Activated T-helper 1 cell treated with anti-CD3 and anti-CD28 coated beads, Interleukin-12 subunit alpha, Interleukin-12 subunit beta, Interleukin-2, Interleukin-4 antibody, amounts not matched to agents 30 ng/mL and 10 ng/mL and 1 ng/mL, durations not matched to agents 14 hours and 24 hours and 36 hours (primary cell): ENCODE measurements at regions not wholly inside any gene's neighbourhood (a gene's known extent, or its start where the extent isn't known, plus 50 kb on each side); places are given as distances from the start of the nearest gene placed in this dataset.
"Not testable (repeated sequence)": the region's sequence is repeated elsewhere in the genome, so short reads cannot be mapped to it uniquely, and the experiment has no call there.

Source experiments
- DNase-seq: peaks from one replicate; pipeline ENCODE4 v3.0.0; 2021; ENCODE audit warnings: low spot score
- H3K27ac Mint-ChIP-seq: one replicate; pipeline ENCODE4 v1.8.0; 2021; ENCODE audit warnings: mild to moderate bottlenecking, mixed read lengths
- H3K27me3 Mint-ChIP-seq: one replicate; pipeline ENCODE4 v1.8.0; 2022; ENCODE audit warnings: mild to moderate bottlenecking, moderate library complexity, mixed read lengths; ENCODE audit not compliant: insufficient read depth
- H3K36me3 Mint-ChIP-seq: one replicate; pipeline ENCODE4 v1.8.0; 2021; ENCODE audit warnings: low read depth, mixed read lengths
- H3K4me1 Mint-ChIP-seq: one replicate; pipeline ENCODE4 v1.8.0; 2021; ENCODE audit warnings: low read depth, mixed read lengths
- H3K4me3 Mint-ChIP-seq: one replicate; pipeline ENCODE4 v1.8.0; 2021; ENCODE audit warnings: mild to moderate bottlenecking, moderate library complexity, mixed read lengths
- H3K9me3 Mint-ChIP-seq: one replicate; pipeline ENCODE4 v1.8.0; 2021; ENCODE audit warnings: mixed read lengths
- intact Hi-C: fragments of 100-400 bp; cut with micrococcal nuclease; formaldehyde crosslinking; loops from one replicate; pipeline ENCODE4 v1.15.1; 2024

DNA sequence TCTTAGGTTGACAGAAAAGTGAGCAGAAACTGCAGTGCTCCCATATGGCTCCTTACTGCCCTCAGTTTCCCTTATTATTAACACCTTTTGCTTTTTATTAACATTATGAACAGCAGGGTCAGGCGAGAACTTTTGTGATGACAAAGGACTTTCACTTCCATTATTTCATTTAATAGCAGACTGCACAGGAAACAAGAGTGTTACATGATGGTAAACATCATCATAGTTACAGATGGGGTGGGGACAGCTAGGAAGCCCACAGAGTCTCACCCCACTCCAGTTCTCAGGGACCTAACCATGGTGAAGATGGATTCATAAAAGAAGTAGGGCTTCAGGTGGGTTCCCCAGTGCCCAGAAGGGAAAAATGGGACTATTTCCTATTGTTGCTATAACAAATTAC, 110.1 kb upstream of the PELI2 start:
- H3K4me3 Mint-ChIP-seq = no peak overlapping the region

DNA sequence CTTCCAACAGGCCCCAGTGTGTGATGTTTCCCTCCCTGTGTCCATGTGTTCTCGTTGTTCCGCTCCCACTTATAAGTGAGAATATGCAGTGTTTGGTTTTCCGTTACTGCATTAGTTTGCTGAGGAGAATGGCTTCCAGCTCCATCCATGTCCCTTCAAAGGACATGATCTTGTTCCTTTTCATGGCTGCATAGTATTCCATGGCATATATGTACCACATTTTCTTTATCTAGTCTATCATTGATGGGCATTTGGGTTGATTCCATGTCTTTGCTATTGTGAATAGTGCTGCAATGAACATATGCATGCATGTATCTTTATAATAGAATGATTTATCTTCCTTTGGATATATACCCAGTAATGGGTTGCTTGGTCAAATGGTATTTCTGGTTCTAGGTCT, 109.5 kb upstream of the PELI2 start:
- not testable (repeated sequence) for H3K4me3 Mint-ChIP-seq, H3K36me3 Mint-ChIP-seq, DNase-seq, H3K27ac Mint-ChIP-seq
- peaks cover 20% of the 10 kb centered on the region for H3K27me3 Mint-ChIP-seq
- H3K9me3 Mint-ChIP-seq = peaks cover 16% of the 10 kb centered on the region
- peaks cover 21% of the 10 kb centered on the region for H3K4me1 Mint-ChIP-seq
- intact Hi-C loops = loop anchor here (10.0 kb wide), 3 partner anchors 106 to 274 kb away; partner anchors contain the start of gene PELI2

More for the DNA sequence above, 110.1 kb upstream of the PELI2 start:
- Mint-ChIP-seq H3K27ac (no peak overlapping the region), H3K4me1 (peaks cover 26% of the 10 kb centered on the region), H3K36me3 (no peaks in the 10 kb centered on the region), H3K27me3 (peaks cover 23% of the 10 kb centered on the region), H3K9me3 (peaks cover 16% of the 10 kb centered on the region)
- DNase-seq = no peak
- intact Hi-C loops = loop anchor here (10.0 kb wide), 3 partner anchors 107 to 273 kb away; partner anchors contain the start of gene PELI2

DNA sequence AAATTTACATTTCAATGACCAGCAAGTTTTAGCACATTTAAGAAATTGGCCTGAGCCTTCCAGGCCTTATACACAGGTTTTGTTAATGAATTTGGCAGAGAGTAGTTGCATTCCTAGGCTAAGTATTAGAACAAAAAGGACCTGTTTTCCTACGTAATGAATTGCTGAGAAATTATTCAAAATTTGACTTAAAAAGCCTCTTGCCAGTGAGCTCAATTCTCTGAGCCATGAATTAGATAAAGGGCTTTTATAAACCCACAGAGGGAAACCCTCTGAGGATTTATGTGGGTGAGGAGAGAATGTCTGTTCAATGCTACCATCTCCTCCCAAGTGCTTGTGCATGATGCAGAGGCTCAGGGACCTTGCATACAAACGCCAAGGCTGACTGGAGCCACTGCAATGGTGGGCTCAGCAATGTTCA, 94.5 kb upstream of the PELI2 start:
- H3K27ac Mint-ChIP-seq = no peak overlapping the region
- H3K27me3 Mint-ChIP-seq = peaks cover 15% of the 10 kb centered on the region
- intact Hi-C loops = no loop called here

DNA sequence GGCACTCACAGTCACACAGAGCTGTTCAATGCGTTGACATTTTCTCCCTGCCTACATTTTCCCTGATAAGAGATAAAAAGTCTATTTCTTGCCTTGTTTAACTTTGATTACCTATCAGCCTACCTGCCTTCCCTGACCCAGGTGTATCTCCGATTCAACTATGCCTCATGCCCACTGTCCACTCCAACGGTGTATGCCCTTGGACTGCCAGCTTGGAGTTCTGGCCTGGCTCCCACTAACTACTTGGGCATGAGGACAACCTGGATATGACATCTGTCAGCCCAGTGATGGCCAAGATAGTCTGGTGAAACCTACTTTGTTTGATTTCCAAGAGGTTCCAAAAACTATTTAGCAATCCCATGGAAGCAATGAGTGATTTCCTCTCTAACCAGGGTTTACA, 93.0 kb upstream of the PELI2 start:
- peaks cover 24% of the 10 kb centered on the region for H3K27me3 Mint-ChIP-seq
- H3K4me1 Mint-ChIP-seq = no peaks in the 10 kb centered on the region
- H3K36me3 Mint-ChIP-seq = no peaks in the 10 kb centered on the region
- DNase-seq = no peak
- no peak overlapping the region for H3K4me3 Mint-ChIP-seq
- H3K9me3 Mint-ChIP-seq = no peaks in the 10 kb centered on the region
- intact Hi-C loops = no loop called here
- no peak overlapping the region for H3K27ac Mint-ChIP-seq

More for the DNA sequence above, 94.5 kb upstream of the PELI2 start:
- Mint-ChIP-seq H3K36me3 (no peaks in the 10 kb centered on the region), H3K4me3 (no peak overlapping the region), H3K4me1 (no peaks in the 10 kb centered on the region), H3K9me3 (no peaks in the 10 kb centered on the region)
- DNase-seq = no peak

DNA sequence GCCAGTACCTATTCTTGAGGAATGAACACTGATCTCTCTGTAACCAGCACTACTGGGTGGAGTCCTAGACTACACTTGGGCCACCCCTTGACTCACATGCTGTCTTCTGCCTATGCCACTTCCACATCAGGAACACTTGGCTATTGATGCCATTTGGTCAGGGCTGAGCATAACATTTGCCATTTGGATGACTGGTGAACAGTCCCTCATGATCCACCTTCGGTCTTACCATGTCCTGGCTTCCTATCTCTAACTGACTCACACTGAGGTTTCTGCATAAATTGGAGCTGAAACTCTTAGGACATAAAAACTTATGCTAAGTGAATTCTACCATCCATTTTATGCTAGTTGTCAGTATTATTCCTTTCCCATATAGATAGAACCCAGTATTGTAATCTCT, 91.7 kb upstream of the PELI2 start:
- Mint-ChIP-seq H3K4me1 (no peaks in the 10 kb centered on the region), H3K36me3 (no peaks in the 10 kb centered on the region), H3K27ac (no peak overlapping the region), H3K27me3 (peaks cover 24% of the 10 kb centered on the region), H3K9me3 (no peaks in the 10 kb centered on the region), H3K4me3 (no peak overlapping the region)
- intact Hi-C loops = no loop called here
- DNase-seq = no peak

DNA sequence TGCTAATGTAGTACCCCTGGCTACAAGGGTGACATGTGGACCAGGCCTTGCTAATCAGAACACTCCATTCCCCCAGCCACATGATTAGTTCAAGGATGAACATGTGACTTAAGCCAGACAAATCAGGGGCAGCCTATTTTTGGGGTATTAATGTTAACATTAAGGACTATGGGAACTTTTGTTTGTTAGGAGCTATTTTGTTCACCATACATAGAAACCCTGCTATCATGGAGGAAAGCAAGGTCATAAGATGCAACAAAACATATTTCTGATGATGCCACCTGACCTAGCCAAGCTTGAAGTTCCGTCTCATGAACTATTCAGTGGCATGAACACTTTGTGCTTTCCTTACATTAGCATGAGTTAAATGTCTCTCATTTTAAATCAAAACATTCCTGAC, 90.8 kb upstream of the PELI2 start:
- no peaks in the 10 kb centered on the region for H3K36me3 Mint-ChIP-seq
- H3K4me3 Mint-ChIP-seq = no peak overlapping the region
- no peak for DNase-seq
- no peaks in the 10 kb centered on the region for H3K4me1 Mint-ChIP-seq
- peaks cover 29% of the 10 kb centered on the region for H3K27me3 Mint-ChIP-seq
- H3K9me3 Mint-ChIP-seq = no peaks in the 10 kb centered on the region
- no peak overlapping the region for H3K27ac Mint-ChIP-seq
- intact Hi-C loops = no loop called here

DNA sequence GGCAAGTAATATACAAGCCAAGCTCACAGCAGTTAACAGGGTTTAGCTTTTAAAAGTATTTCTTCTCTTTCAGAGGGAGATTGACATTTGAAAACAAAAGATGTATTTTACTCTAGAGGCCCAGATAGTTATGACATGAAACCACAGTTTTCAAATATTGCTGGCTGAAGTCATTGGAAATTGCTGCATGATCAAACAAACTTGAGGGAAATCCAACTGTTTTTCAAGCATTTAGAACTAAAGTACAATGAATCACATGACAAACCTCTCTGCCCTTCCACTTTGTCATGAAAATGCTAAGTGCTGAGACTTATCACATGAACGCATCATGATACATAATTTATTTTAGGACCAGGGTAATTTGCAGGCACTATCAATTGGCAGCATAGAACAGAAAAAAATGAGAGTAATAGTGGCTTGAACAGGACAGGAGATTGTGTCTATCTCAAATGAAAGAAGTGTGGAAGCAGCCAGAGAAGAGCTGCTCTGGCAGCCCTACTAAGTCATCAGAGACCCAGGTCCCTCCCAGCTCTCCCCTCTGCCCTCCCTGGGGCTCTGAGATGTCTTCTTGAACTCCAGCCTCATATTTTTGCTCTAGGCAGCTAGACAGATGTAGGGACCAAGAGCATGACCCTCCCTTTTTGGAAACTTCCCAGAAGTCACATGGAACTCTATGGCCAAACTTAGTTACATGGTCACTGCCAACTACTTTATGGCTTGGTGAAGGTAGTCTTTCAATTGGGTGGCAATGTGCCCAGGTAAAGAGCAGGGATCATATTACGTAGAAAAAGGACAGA, 90.1 kb upstream of the PELI2 start:
- DNase-seq = no peak
- no peak overlapping the region for H3K27ac Mint-ChIP-seq
- intact Hi-C loops = no loop called here
- no peaks in the 10 kb centered on the region for H3K9me3 Mint-ChIP-seq
- H3K36me3 Mint-ChIP-seq = no peaks in the 10 kb centered on the region
- peaks cover 29% of the 10 kb centered on the region for H3K27me3 Mint-ChIP-seq
- H3K4me1 Mint-ChIP-seq = no peaks in the 10 kb centered on the region
- H3K4me3 Mint-ChIP-seq = no peak overlapping the region

DNA sequence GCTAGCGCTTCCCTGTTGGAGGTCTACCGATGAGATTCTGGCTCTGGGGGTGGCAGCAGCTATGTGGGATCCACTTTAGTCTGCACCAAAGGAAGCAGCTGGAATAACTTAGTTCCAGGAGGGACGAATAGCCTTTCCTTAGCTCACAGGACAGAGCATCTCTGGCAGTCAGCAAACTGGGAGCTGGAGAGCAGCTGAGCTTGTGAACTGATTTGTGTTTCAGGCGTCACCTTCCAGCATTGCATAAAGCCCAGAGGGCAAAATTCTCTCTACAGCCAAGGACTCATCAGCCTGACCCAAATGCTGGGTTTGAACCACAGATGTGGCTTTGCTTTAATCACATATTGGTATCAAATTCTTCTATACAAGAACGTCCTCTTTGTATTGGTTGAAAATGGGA, 81.9 kb upstream of the PELI2 start:
- Mint-ChIP-seq H3K27me3 (peaks cover 24% of the 10 kb centered on the region), H3K36me3 (no peaks in the 10 kb centered on the region), H3K27ac (no peak overlapping the region), H3K4me3 (no peak overlapping the region), H3K9me3 (no peaks in the 10 kb centered on the region), H3K4me1 (no peaks in the 10 kb centered on the region)
- intact Hi-C loops = no loop called here
- no peak for DNase-seq

DNA sequence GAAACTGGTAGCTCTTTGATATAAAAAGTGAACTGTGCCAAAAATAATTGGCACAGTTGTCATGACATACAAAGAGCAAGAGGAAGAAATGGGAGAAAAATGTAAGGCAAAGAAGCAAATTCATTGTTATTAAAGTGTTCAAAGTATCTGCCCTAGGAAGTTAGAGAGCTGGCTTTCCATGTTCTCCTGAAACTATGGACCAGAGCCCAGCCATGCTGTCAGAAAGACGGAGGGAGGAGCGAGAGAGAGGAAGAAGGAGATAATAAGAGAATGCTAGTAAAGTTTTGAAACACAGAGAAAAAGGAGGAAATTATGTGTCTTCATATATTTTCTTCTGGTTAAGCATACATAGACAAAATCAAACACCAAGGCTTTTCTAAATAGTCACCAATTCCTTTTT, 78.1 kb upstream of the PELI2 start:
- intact Hi-C loops = no loop called here
- Mint-ChIP-seq H3K27ac (no peak overlapping the region), H3K36me3 (no peaks in the 10 kb centered on the region), H3K4me3 (no peak overlapping the region), H3K4me1 (no peaks in the 10 kb centered on the region), H3K27me3 (peaks cover 25% of the 10 kb centered on the region), H3K9me3 (no peaks in the 10 kb centered on the region)
- no peak for DNase-seq

DNA sequence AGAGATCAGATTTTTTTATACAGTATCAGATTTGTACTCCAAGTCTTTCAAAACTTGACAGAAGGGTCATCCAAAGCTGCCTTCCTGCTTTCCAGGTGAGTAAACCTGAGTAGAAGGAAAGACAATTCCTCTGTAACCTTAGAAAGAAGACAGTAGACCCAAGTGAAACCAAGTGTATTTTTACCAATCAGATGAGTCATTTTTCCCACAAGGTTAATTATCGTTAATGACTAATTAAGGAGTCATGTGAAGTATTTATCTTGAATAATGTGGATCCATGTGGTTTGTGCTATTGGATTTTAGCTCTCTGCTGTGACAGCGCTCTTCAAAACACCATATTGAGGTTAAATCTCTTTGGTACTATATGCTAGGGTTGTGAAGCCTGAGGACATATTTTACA, 74.0 kb upstream of the PELI2 start:
- Mint-ChIP-seq H3K27ac (no peak overlapping the region), H3K4me3 (no peak overlapping the region), H3K36me3 (no peaks in the 10 kb centered on the region), H3K9me3 (no peaks in the 10 kb centered on the region), H3K27me3 (peaks cover 14% of the 10 kb centered on the region), H3K4me1 (no peaks in the 10 kb centered on the region)
- intact Hi-C loops = no loop called here
- DNase-seq = no peak

DNA sequence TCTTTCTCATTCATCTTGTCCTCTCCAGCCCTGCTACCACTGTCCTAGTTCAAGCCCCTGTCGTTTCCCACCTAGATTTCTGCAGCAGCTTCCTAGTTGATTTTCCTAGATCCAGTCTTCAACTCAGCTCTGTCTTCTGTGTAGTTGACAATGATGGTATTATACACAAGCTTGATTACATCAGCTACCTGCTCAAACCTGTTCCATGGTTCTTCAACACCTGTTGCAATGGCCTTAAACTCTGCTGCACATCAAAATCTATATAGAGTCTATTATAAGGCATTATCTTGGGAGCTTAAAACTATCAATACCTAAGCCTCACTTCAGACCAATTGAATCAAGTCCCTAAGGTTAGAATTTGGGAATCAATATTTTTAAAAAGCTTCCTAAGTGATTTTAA, 71.7 kb upstream of the PELI2 start:
- DNase-seq = no peak
- intact Hi-C loops = no loop called here
- H3K4me1 Mint-ChIP-seq = no peaks in the 10 kb centered on the region

DNA sequence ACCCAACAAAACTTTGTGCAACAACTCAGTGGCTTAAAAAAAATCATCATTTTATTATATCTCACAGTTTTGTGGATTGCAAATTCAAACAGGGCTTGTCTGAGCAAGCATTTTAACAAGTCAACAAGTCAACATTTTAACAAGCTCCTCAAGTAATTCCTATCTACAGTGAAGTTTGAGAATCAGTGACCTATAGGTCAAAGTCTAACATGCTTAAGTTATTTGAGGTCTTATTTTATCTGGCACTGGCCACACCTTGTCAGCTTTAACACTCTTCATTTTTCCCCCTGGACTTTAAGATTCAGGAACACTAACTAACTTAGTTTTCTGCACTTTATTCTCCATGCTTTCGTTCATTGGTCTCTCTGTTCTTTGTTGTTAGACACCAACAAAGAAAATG, 71.2 kb upstream of the PELI2 start:
- Mint-ChIP-seq H3K4me3 (no peak overlapping the region), H3K4me1 (no peaks in the 10 kb centered on the region), H3K9me3 (no peaks in the 10 kb centered on the region), H3K27me3 (peaks cover 11% of the 10 kb centered on the region), H3K36me3 (no peaks in the 10 kb centered on the region), H3K27ac (no peak overlapping the region)
- intact Hi-C loops = no loop called here
- DNase-seq = no peak

More for the DNA sequence above, 71.7 kb upstream of the PELI2 start:
- Mint-ChIP-seq H3K27me3 (peaks cover 12% of the 10 kb centered on the region), H3K36me3 (no peaks in the 10 kb centered on the region), H3K27ac (no peak overlapping the region), H3K4me3 (no peak overlapping the region), H3K9me3 (no peaks in the 10 kb centered on the region)

DNA sequence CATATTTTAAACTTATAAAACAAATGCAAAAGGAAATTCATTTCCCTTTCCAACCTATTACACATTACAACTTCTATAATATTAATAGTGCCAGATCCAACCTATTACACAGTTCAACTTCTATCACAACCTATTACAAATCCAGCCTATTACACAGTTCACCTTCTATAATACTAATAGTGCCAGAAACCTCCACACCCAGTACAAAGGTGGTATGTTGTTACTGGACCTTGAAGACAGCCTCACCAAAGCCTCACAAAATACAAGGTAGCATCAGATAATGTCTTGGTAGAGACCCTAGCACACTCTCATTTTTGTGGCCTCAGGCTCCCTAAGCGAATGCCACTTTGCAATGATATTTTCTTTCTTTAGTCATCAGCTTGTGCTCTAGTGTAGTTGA, 68.7 kb upstream of the PELI2 start:
- Mint-ChIP-seq H3K27me3 (peaks cover 14% of the 10 kb centered on the region), H3K9me3 (no peaks in the 10 kb centered on the region), H3K36me3 (no peaks in the 10 kb centered on the region), H3K4me3 (no peak overlapping the region), H3K4me1 (no peaks in the 10 kb centered on the region), H3K27ac (no peak overlapping the region)
- intact Hi-C loops = no loop called here
- no peak for DNase-seq

DNA sequence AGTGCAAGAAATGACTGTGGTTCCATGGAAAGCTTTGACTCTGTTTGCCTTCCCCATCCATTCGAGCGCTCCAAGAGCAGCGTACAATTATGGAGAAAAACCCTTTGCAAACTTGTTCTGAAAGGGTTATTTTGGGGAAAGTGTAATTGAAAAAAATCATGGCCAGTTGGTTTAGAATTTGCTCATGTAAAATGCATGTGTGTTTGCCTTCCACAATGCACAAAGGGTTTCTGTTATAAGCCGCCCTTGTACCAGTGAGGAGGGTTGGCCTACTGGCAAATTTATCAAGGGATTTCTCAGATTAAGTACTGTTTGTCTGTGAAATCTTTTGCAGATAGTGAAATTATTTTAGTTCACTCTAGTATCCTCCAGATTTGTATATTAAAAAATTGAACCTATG, 62.7 kb upstream of the PELI2 start:
- Mint-ChIP-seq H3K27ac (no peak overlapping the region), H3K27me3 (peaks cover 23% of the 10 kb centered on the region), H3K4me1 (no peaks in the 10 kb centered on the region), H3K9me3 (no peaks in the 10 kb centered on the region), H3K4me3 (no peak overlapping the region), H3K36me3 (no peaks in the 10 kb centered on the region)
- intact Hi-C loops = no loop called here
- DNase-seq = no peak
